ENCODE measurements at regions not wholly inside any gene's neighbourhood (a gene's known extent, or its start where the extent isn't known, plus 50 kb on each side); places are given as distances from the start of the nearest gene placed in this dataset.

- no peaks in the 10 kb centered on the region for H3K9me3 ChIP-seq (ENCODE audit: low read depth, low read length)
- H3K36me3 ChIP-seq (ENCODE audit: insufficient read depth, low read length) = no peaks in the 10 kb centered on the region
- no peak overlapping the region for H3K9ac ChIP-seq (ENCODE audit: insufficient read length)
- DNase-seq (ENCODE audit: low read depth, low spot score) = no peak
- TF ChIP-seq EZH2 (IDR thresholded peaks at IDR 0.05) = no peak
- no peak for TF ChIP-seq POLR2AphosphoS5 (IDR thresholded peaks at IDR 0.05; ENCODE audit: borderline replicate concordance, low read depth, low read length)
- TF ChIP-seq FOXP2 (optimal IDR thresholded peaks at IDR 0.05; ENCODE audit: control extremely low read depth, extremely low read length, insufficient read depth) = no peak
- H3K4me3 ChIP-seq = no peak overlapping the region
- no peak overlapping the region for H3K27ac ChIP-seq
These were observed 436.4 kb upstream of the RBMS3 start for GRCh38 chr3:28844298-28845005.

- Histone ChIP-seq H3K4me3 (no peak overlapping the region), H3K36me3 (ENCODE audit: insufficient read depth, low read length) (no peaks in the 10 kb centered on the region), H3K9ac (ENCODE audit: insufficient read length) (no peak overlapping the region), H3K27ac (no peak overlapping the region), H3K9me3 (ENCODE audit: low read depth, low read length) (no peaks in the 10 kb centered on the region)
- TF ChIP-seq FOXP2 (optimal IDR thresholded peaks at IDR 0.05; ENCODE audit: control extremely low read depth, extremely low read length, insufficient read depth) (no peak), EZH2 (IDR thresholded peaks at IDR 0.05) (no peak), POLR2AphosphoS5 (IDR thresholded peaks at IDR 0.05; ENCODE audit: borderline replicate concordance, low read depth, low read length) (no peak)
- no peak for DNase-seq (ENCODE audit: low read depth, low spot score)
These were observed 435.9 kb upstream of the RBMS3 start for GRCh38 chr3:28845006-28845324.

- TF ChIP-seq FOXP2 (optimal IDR thresholded peaks at IDR 0.05; ENCODE audit: control extremely low read depth, extremely low read length, insufficient read depth) (no peak), EZH2 (IDR thresholded peaks at IDR 0.05) (no peak), POLR2AphosphoS5 (IDR thresholded peaks at IDR 0.05; ENCODE audit: borderline replicate concordance, low read depth, low read length) (no peak)
- no peaks in the 10 kb centered on the region for H3K9me3 ChIP-seq (ENCODE audit: low read depth, low read length)
- no peak overlapping the region for H3K9ac ChIP-seq (ENCODE audit: insufficient read length)
- no peaks in the 10 kb centered on the region for H3K36me3 ChIP-seq (ENCODE audit: insufficient read depth, low read length)
- no peak overlapping the region for H3K4me3 ChIP-seq
- DNase-seq (ENCODE audit: low read depth, low spot score) = no peak
- H3K27ac ChIP-seq = no peak overlapping the region
These were observed 433.8 kb upstream of the RBMS3 start for GRCh38 chr3:28846971-28847478.

GRCh38 chr3:28847736-28848135 lies 433.1 kb upstream of the RBMS3 start:
- Histone ChIP-seq H3K9ac (ENCODE audit: insufficient read length) (no peak overlapping the region), H3K9me3 (ENCODE audit: low read depth, low read length) (no peaks in the 10 kb centered on the region), H3K36me3 (ENCODE audit: insufficient read depth, low read length) (no peaks in the 10 kb centered on the region), H3K4me3 (no peak overlapping the region), H3K27ac (no peak overlapping the region)
- TF ChIP-seq POLR2AphosphoS5 (IDR thresholded peaks at IDR 0.05; ENCODE audit: borderline replicate concordance, low read depth, low read length) (no peak), EZH2 (IDR thresholded peaks at IDR 0.05) (no peak), FOXP2 (optimal IDR thresholded peaks at IDR 0.05; ENCODE audit: control extremely low read depth, extremely low read length, insufficient read depth) (no peak)
- DNase-seq (ENCODE audit: low read depth, low spot score) = no peak

DNA sequence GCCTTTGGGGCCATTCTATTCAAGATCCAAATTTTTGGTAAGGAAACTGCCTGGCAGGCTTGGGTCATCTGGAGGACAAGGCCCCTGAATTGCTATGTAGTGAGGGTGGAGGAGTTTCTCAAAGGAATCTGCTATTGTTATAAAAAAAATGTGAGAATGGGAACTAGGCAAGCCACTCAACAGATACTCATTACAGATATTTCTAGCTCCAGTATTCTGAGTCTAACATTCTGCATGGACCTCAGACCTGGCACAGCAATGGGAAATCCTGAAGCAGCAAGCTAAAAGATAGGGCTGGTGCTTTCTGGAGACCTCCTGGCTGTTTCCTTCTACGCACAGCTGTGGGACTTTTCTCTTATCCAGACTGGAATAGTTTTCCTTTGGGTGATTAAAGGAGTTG lies 430.7 kb upstream of the RBMS3 start:
- H3K36me3 ChIP-seq (ENCODE audit: insufficient read depth, low read length) = no peaks in the 10 kb centered on the region
- no peaks in the 10 kb centered on the region for H3K9me3 ChIP-seq (ENCODE audit: low read depth, low read length)
- no peak for DNase-seq (ENCODE audit: low read depth, low spot score)
- H3K27ac ChIP-seq = no peak overlapping the region
- no peak overlapping the region for H3K9ac ChIP-seq (ENCODE audit: insufficient read length)
- no peak for TF ChIP-seq POLR2AphosphoS5 (IDR thresholded peaks at IDR 0.05; ENCODE audit: borderline replicate concordance, low read depth, low read length)
- no peak for TF ChIP-seq EZH2 (IDR thresholded peaks at IDR 0.05)
- TF ChIP-seq FOXP2 (optimal IDR thresholded peaks at IDR 0.05; ENCODE audit: control extremely low read depth, extremely low read length, insufficient read depth) = no peak
- no peak overlapping the region for H3K4me3 ChIP-seq

- Histone ChIP-seq H3K27ac (no peak overlapping the region), H3K36me3 (ENCODE audit: insufficient read depth, low read length) (no peaks in the 10 kb centered on the region), H3K4me3 (no peak overlapping the region), H3K9me3 (ENCODE audit: low read depth, low read length) (no peaks in the 10 kb centered on the region), H3K9ac (ENCODE audit: insufficient read length) (no peak overlapping the region)
- TF ChIP-seq EZH2 (IDR thresholded peaks at IDR 0.05) = no peak
- no peak for TF ChIP-seq FOXP2 (optimal IDR thresholded peaks at IDR 0.05; ENCODE audit: control extremely low read depth, extremely low read length, insufficient read depth)
- TF ChIP-seq POLR2AphosphoS5 (IDR thresholded peaks at IDR 0.05; ENCODE audit: borderline replicate concordance, low read depth, low read length) = no peak
- no peak for DNase-seq (ENCODE audit: low read depth, low spot score)
These were observed 427.0 kb upstream of the RBMS3 start for GRCh38 chr3:28853830-28854229.

DNA sequence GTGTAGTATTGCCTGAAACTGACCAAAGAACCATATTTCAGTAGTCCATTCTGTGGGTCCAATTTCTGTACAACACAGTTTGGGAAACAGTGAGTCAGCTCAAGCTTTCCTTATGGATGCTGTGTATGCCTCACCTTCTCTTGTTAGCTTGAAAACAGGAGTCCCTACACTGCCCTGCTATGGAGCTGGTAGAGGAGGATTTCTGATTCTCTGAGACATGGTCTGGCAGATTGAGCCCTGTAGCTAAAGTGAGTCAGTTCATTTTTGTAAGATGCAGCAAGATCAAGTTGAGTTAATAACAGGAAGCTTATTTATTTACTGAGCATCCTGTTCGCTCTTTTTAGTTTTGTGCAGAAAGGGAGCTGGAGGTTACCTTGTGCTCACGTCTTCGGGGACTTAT lies 424.1 kb upstream of the RBMS3 start:
- Histone ChIP-seq H3K9ac (ENCODE audit: insufficient read length) (no peak overlapping the region), H3K9me3 (ENCODE audit: low read depth, low read length) (no peaks in the 10 kb centered on the region), H3K36me3 (ENCODE audit: insufficient read depth, low read length) (no peaks in the 10 kb centered on the region), H3K27ac (no peak overlapping the region), H3K4me3 (no peak overlapping the region)
- DNase-seq (ENCODE audit: low read depth, low spot score) = no peak
- no peak for TF ChIP-seq EZH2 (IDR thresholded peaks at IDR 0.05)
- TF ChIP-seq FOXP2 (optimal IDR thresholded peaks at IDR 0.05; ENCODE audit: control extremely low read depth, extremely low read length, insufficient read depth) = no peak
- TF ChIP-seq POLR2AphosphoS5 (IDR thresholded peaks at IDR 0.05; ENCODE audit: borderline replicate concordance, low read depth, low read length) = no peak

GRCh38 chr3:28859897-28860296 lies 421.0 kb upstream of the RBMS3 start:
- no peak for DNase-seq (ENCODE audit: low read depth, low spot score)
- no peaks in the 10 kb centered on the region for H3K36me3 ChIP-seq (ENCODE audit: insufficient read depth, low read length)
- TF ChIP-seq FOXP2 (optimal IDR thresholded peaks at IDR 0.05; ENCODE audit: control extremely low read depth, extremely low read length, insufficient read depth) (no peak), EZH2 (IDR thresholded peaks at IDR 0.05) (no peak), POLR2AphosphoS5 (IDR thresholded peaks at IDR 0.05; ENCODE audit: borderline replicate concordance, low read depth, low read length) (no peak)
- no peak overlapping the region for H3K4me3 ChIP-seq
- H3K9me3 ChIP-seq (ENCODE audit: low read depth, low read length) = no peaks in the 10 kb centered on the region
- H3K27ac ChIP-seq = no peak overlapping the region
- H3K9ac ChIP-seq (ENCODE audit: insufficient read length) = no peak overlapping the region

GRCh38 chr3:28860307-28860706 lies 420.6 kb upstream of the RBMS3 start:
- no peak for DNase-seq (ENCODE audit: low read depth, low spot score)
- TF ChIP-seq POLR2AphosphoS5 (IDR thresholded peaks at IDR 0.05; ENCODE audit: borderline replicate concordance, low read depth, low read length) (no peak), FOXP2 (optimal IDR thresholded peaks at IDR 0.05; ENCODE audit: control extremely low read depth, extremely low read length, insufficient read depth) (no peak), EZH2 (IDR thresholded peaks at IDR 0.05) (no peak)

More at GRCh38 chr3:28860307-28860706, 420.6 kb upstream of the RBMS3 start:
- Histone ChIP-seq H3K27ac (peak overlapping the region; percentile 42; the same call in 1 of the 2 replicates), H3K9me3 (ENCODE audit: low read depth, low read length) (no peaks in the 10 kb centered on the region), H3K36me3 (ENCODE audit: insufficient read depth, low read length) (no peaks in the 10 kb centered on the region), H3K9ac (ENCODE audit: insufficient read length) (no peak overlapping the region), H3K4me3 (no peak overlapping the region)

Measured in SK-N-MC (cell line).